GM19238 (cell line): ENCODE measurements at regions not wholly inside any gene's neighbourhood (a gene's known extent, or its start where the extent isn't known, plus 50 kb on each side); places are given as distances from the start of the nearest gene placed in this dataset.
"Not testable (repeated sequence)": the region's sequence is repeated elsewhere in the genome, so short reads cannot be mapped to it uniquely, and the experiment has no call there.

Experiments
- DNase-seq: peaks from one replicate; pipeline ENCODE4 v3.0.0; 2011; ENCODE audit warnings: low spot score; ENCODE audit not compliant: insufficient read length

- DNase-seq = not testable (repeated sequence)
Measured at GRCh38 chr6:58351619-58352018, 1034.2 kb downstream of the PRIM2 start.

- DNase-seq = not testable (repeated sequence)
Measured at GRCh38 chr6:58358452-58358851, 1041.0 kb downstream of the PRIM2 start.

GRCh38 chr6:58365856-58366255, 1048.4 kb downstream of the PRIM2 start:
- not testable (repeated sequence) for DNase-seq

GRCh38 chr6:58406659-58407058, 1089.2 kb downstream of the PRIM2 start:
- DNase-seq = not testable (repeated sequence)

GRCh38 chr6:58419321-58419720, 1101.9 kb downstream of the PRIM2 start:
- DNase-seq = no peak
